Breast epithelium (tissue), 3 donors: ENCODE measurements at regions not wholly inside any gene's neighbourhood (a gene's known extent, or its start where the extent isn't known, plus 50 kb on each side); places are given as distances from the start of the nearest gene placed in this dataset.

Experiments used
- POLR2A ChIP-seq: fragments of 450-650 bp; IDR thresholded peaks from one replicate; pipeline ENCODE4 v1.6.1; 2016; ENCODE audit warnings: antibody characterized with exemption, mild to moderate bottlenecking, moderate library complexity
- TF ChIP-seq, protein P1 (sequence below), 3 donors: fragments of 450-650 bp; IDR thresholded peaks; one replicate each; pipeline ENCODE4 v1.5.1; 2016 to 2017; ENCODE audit warnings: antibody characterized with exemption in 3 of 3, mild to moderate bottlenecking in 3 of 3, moderate library complexity in 3 of 3

DNA sequence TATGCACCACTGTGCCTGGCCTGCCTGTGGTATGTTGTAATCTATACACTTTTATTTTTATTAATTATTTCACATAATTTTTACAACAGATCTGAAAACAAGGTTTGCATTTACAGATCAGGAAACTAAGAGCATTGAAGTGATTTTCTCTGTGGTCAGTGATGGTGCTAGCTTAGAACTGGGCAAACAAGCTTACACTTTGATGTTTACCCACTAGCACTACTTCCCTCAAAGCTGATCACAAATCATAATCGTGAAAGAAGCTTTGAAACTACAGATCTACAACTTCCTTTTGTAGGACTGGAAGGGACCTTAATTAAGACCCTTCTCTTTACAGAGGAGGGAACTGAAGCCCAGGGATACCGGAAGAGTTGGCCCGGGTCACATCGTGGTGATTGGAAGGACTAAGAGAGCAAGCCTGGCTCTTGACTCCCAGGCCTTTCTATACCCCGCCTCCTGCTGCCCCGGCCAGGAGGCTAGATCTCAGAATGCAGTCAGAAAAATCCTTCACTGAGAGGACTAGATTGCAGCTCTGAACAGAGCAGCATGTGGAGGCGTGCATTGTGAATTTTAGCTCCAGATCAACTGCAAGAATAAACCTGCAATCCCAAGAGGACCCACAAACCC lies 93.7 kb upstream of the ZNF827 start:
- TF ChIP-seq POLR2A: no peak
- TF ChIP-seq, protein P1, sequence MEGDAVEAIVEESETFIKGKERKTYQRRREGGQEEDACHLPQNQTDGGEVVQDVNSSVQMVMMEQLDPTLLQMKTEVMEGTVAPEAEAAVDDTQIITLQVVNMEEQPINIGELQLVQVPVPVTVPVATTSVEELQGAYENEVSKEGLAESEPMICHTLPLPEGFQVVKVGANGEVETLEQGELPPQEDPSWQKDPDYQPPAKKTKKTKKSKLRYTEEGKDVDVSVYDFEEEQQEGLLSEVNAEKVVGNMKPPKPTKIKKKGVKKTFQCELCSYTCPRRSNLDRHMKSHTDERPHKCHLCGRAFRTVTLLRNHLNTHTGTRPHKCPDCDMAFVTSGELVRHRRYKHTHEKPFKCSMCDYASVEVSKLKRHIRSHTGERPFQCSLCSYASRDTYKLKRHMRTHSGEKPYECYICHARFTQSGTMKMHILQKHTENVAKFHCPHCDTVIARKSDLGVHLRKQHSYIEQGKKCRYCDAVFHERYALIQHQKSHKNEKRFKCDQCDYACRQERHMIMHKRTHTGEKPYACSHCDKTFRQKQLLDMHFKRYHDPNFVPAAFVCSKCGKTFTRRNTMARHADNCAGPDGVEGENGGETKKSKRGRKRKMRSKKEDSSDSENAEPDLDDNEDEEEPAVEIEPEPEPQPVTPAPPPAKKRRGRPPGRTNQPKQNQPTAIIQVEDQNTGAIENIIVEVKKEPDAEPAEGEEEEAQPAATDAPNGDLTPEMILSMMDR (IDR thresholded peaks at IDR 0.05): no peak
